ENCODE measurements at regions not wholly inside any gene's neighbourhood (a gene's known extent, or its start where the extent isn't known, plus 50 kb on each side); places are given as distances from the start of the nearest gene placed in this dataset.

DNA sequence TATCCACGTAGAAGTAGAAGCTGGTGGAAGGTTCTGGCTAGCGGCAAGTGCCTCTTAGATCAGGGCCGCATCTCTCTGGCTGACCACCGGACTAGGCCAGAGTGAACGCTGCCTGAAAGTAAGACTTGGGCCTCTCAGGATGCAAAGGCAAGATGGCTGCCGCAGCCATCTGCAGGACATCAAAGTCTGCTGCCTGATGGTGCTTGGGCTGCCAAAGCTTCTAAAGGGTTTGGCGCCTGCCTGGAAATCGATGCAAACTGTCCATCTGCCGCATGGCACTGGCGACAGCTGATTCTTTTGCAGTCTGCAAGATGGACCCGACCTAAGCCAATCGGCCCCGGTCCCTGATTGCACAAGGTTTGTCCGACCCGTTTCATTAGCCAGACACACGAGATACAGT, 196.7 kb upstream of the TBC1D5 start:
- H3F3A ChIP-seq (ENCODE audit: insufficient read depth), result peaks cover 6% of the 10 kb centered on the region; the same call in 1 of the 2 replicates
- peaks cover 35% of the 10 kb centered on the region for H3K27me3 ChIP-seq (replicated peaks; ENCODE audit: insufficient read depth)
- H3K9me3 ChIP-seq (ENCODE audit: low read depth), result no peaks in the 10 kb centered on the region
- H3K4me1 ChIP-seq (ENCODE audit: insufficient read depth), result peaks cover 19% of the 10 kb centered on the region
- H4K20me1 ChIP-seq (ENCODE audit: insufficient read depth), result no peaks in the 10 kb centered on the region
- no peak overlapping the region for H3K4me2 ChIP-seq (ENCODE audit: unreplicated experiment)
- TF ChIP-seq EZH2 (IDR thresholded peaks at IDR 0.05; ENCODE audit: insufficient read depth, poor library complexity, severe bottlenecking), result no peak
- TF ChIP-seq EZH2phosphoT487 (IDR thresholded peaks at IDR 0.05; ENCODE audit: insufficient read depth, low read depth), result no peak
- in situ Hi-C loops (cut with MboI), result no loop called here
- H3K4me3 ChIP-seq, result no peak overlapping the region
- WGBS, 2 experiments (ENCODE audit: low coverage in 1 of 2, low lambda C conversion rate in 2 of 2, missing lambda C conversion rate in 2 of 2), result 80 to 82% methylated on average over 15 to 16 of the region's 16 CpGs
- DNase-seq, result no peak
- H3K9me2 ChIP-seq (ENCODE audit: insufficient read depth), result no peaks in the 10 kb centered on the region
- H3K9ac ChIP-seq, result no peak overlapping the region
- no peaks in the 10 kb centered on the region for H3K36me3 ChIP-seq (ENCODE audit: low read depth)
- no peak overlapping the region for H2AFZ ChIP-seq
- H3K27ac ChIP-seq, result no peak overlapping the region
- no peaks in the 10 kb centered on the region for H3K79me2 ChIP-seq (ENCODE audit: insufficient read depth)

DNA sequence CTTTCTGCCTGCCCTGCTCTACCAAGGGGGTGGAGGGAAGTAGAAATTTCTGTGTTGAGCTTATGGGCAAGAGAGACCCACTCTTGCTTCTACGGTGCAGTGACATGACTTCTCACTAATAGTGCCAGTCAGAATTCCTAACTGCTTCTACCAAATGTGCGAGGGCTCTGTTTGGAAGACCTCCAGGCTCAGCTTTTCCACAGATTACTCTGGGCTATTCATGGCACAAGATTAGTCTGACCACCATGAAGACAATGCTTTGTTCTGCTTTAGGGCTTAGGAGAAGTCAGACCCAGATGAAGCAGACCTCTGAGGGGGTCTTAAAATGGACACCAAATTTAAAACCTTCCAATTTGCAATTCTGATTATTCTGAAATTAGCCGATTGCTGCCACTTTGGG, 195.9 kb upstream of the TBC1D5 start:
- no peaks in the 10 kb centered on the region for H3K79me2 ChIP-seq (ENCODE audit: insufficient read depth)
- in situ Hi-C loops (cut with MboI), result no loop called here
- TF ChIP-seq EZH2phosphoT487 (IDR thresholded peaks at IDR 0.05; ENCODE audit: insufficient read depth, low read depth), result no peak
- TF ChIP-seq EZH2 (IDR thresholded peaks at IDR 0.05; ENCODE audit: insufficient read depth, poor library complexity, severe bottlenecking), result no peak
- no peaks in the 10 kb centered on the region for H3K9me2 ChIP-seq (ENCODE audit: insufficient read depth)
- no peaks in the 10 kb centered on the region for H3K9me3 ChIP-seq (ENCODE audit: low read depth)
- peaks cover 18% of the 10 kb centered on the region for H3K4me1 ChIP-seq (ENCODE audit: insufficient read depth)
- H3K27me3 ChIP-seq (replicated peaks; ENCODE audit: insufficient read depth), result peaks cover 40% of the 10 kb centered on the region
- H2AFZ ChIP-seq, result no peak overlapping the region
- WGBS, 2 experiments (ENCODE audit: low coverage in 1 of 2, low lambda C conversion rate in 2 of 2, missing lambda C conversion rate in 2 of 2), result 54% methylated on average over 3 of the region's 3 CpGs
- no peak overlapping the region for H3K27ac ChIP-seq
- H3K4me3 ChIP-seq, result no peak overlapping the region
- no peak for DNase-seq
- no peaks in the 10 kb centered on the region for H3K36me3 ChIP-seq (ENCODE audit: low read depth)
- no peak overlapping the region for H3K9ac ChIP-seq
- no peak overlapping the region for H3K4me2 ChIP-seq (ENCODE audit: unreplicated experiment)
- H3F3A ChIP-seq (ENCODE audit: insufficient read depth), result peaks cover 6% of the 10 kb centered on the region; the same call in 1 of the 2 replicates
- H4K20me1 ChIP-seq (ENCODE audit: insufficient read depth), result no peaks in the 10 kb centered on the region

DNA sequence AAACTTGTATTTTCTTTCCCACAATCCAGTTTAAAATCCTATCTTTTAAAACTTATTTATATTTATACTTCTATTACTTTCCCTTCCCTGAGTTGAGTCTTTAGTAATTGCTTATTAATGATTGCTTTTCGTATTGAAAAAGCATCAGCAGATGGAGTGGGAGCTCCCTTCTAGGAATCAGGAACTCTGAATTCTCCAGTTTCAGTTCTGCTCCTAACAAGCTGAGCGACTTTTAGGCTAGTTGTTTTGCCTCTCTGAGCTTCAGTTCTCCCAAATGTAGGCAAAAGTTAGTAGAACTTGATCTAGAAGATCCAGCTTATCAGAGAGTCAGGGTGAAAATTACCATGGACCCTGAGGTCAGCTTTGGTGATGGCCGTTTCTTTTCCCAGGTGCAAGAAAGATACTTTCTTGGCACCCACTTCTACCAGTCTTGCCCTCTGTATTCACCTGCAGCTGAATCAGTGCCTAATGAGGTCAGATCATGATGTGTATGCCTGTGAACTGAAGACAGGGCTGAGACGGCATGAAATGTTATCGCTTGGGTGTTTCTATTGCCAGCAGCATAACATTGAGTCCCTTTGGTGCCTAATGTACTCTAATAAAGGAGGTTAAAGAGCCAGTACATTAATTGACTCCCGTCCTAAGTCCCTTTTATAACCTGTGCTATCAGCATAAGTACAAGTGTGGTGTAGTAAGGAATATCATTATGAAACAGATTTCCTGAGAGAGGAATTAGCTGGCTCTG, 194.5 kb upstream of the TBC1D5 start:
- Histone ChIP-seq H3K36me3 (ENCODE audit: low read depth) (no peaks in the 10 kb centered on the region), H3K27ac (no peak overlapping the region), H3F3A (ENCODE audit: insufficient read depth) (0 out of 2 replicates have a peak, but pooled peaks cover 2% of the 10 kb centered on the region), H2AFZ (no peak overlapping the region), H3K9ac (no peak overlapping the region), H3K9me3 (ENCODE audit: low read depth) (no peaks in the 10 kb centered on the region), H3K79me2 (ENCODE audit: insufficient read depth) (no peaks in the 10 kb centered on the region), H3K4me1 (ENCODE audit: insufficient read depth) (peaks cover 4% of the 10 kb centered on the region), H3K4me2 (ENCODE audit: unreplicated experiment) (no peak overlapping the region), H4K20me1 (ENCODE audit: insufficient read depth) (no peaks in the 10 kb centered on the region), H3K4me3 (no peak overlapping the region), H3K9me2 (ENCODE audit: insufficient read depth) (no peaks in the 10 kb centered on the region), H3K27me3 (replicated peaks; ENCODE audit: insufficient read depth) (peaks cover 47% of the 10 kb centered on the region)
- 52 to 58% methylated on average over 6 of the region's 6 CpGs for WGBS, 2 experiments (ENCODE audit: low coverage in 1 of 2, low lambda C conversion rate in 2 of 2, missing lambda C conversion rate in 2 of 2)
- in situ Hi-C loops (cut with MboI), result no loop called here
- no peak for TF ChIP-seq EZH2 (IDR thresholded peaks at IDR 0.05; ENCODE audit: insufficient read depth, poor library complexity, severe bottlenecking)
- no peak for TF ChIP-seq EZH2phosphoT487 (IDR thresholded peaks at IDR 0.05; ENCODE audit: insufficient read depth, low read depth)
- no peak for DNase-seq

DNA sequence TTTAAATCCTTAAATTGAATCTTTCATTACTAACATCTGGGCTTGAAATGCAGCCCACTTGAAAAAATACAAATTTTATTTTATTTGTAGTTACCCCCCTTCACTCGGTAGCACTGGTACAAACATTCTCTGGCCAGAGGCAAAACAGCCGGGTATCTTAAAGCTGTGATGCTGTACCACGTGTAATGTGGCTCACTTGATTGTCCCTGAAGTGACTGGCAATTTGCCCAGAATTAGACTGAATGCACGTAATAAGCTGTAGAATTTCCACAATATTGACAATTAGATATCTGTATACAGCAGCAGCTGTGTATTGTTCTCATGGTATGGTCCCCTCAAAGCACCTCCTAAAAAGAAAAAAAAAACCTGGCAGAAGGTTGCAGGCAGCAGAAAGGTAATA, 192.8 kb upstream of the TBC1D5 start:
- H3K9ac ChIP-seq, result no peak overlapping the region
- H3K9me2 ChIP-seq (ENCODE audit: insufficient read depth), result no peaks in the 10 kb centered on the region
- no peak overlapping the region for H2AFZ ChIP-seq
- H3K27me3 ChIP-seq (replicated peaks; ENCODE audit: insufficient read depth), result peaks cover 44% of the 10 kb centered on the region
- no peaks in the 10 kb centered on the region for H3K79me2 ChIP-seq (ENCODE audit: insufficient read depth)
- no peak overlapping the region for H3K27ac ChIP-seq
- no peak overlapping the region for H3K4me3 ChIP-seq
- in situ Hi-C loops (cut with MboI), result no loop called here
- no peaks in the 10 kb centered on the region for H3K4me1 ChIP-seq (ENCODE audit: insufficient read depth)
- no peaks in the 10 kb centered on the region for H3K36me3 ChIP-seq (ENCODE audit: low read depth)
- no peaks in the 10 kb centered on the region for H3F3A ChIP-seq (ENCODE audit: insufficient read depth)
- no peak overlapping the region for H3K4me2 ChIP-seq (ENCODE audit: unreplicated experiment)
- 3 to 7% methylated on average over 4 of the region's 4 CpGs for WGBS, 2 experiments (ENCODE audit: low coverage in 1 of 2, low lambda C conversion rate in 2 of 2, missing lambda C conversion rate in 2 of 2)
- no peaks in the 10 kb centered on the region for H3K9me3 ChIP-seq (ENCODE audit: low read depth)
- TF ChIP-seq EZH2phosphoT487 (IDR thresholded peaks at IDR 0.05; ENCODE audit: insufficient read depth, low read depth) (no peak), EZH2 (IDR thresholded peaks at IDR 0.05; ENCODE audit: insufficient read depth, poor library complexity, severe bottlenecking) (no peak)
- DNase-seq, result no peak
- H4K20me1 ChIP-seq (ENCODE audit: insufficient read depth), result no peaks in the 10 kb centered on the region
